ENCODE measurements at regions not wholly inside any gene's neighbourhood (a gene's known extent, or its start where the extent isn't known, plus 50 kb on each side); places are given as distances from the start of the nearest gene placed in this dataset.

DNA sequence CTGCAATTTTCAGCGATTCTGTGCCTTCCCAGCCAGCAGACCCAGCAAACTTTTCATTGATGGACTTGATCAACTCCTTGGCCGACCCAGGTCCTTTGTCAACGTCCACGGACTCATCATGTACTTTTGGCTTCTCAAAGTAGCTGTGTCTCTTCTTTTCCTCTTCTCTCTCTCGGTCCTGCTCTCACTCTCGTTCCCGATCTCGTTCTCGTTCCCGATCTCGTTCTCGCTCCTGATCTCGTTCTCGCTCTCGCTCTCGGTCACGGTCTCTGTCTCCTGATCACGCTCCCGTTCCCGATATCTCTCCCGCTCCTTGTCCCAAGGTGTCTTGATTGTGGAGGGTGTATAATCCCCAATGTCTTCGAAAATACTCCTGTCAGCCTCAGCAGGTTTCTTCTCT is 219.5 kb upstream of the FANCL start:
- TF ChIP-seq, protein P1, sequence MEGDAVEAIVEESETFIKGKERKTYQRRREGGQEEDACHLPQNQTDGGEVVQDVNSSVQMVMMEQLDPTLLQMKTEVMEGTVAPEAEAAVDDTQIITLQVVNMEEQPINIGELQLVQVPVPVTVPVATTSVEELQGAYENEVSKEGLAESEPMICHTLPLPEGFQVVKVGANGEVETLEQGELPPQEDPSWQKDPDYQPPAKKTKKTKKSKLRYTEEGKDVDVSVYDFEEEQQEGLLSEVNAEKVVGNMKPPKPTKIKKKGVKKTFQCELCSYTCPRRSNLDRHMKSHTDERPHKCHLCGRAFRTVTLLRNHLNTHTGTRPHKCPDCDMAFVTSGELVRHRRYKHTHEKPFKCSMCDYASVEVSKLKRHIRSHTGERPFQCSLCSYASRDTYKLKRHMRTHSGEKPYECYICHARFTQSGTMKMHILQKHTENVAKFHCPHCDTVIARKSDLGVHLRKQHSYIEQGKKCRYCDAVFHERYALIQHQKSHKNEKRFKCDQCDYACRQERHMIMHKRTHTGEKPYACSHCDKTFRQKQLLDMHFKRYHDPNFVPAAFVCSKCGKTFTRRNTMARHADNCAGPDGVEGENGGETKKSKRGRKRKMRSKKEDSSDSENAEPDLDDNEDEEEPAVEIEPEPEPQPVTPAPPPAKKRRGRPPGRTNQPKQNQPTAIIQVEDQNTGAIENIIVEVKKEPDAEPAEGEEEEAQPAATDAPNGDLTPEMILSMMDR (IDR thresholded peaks at IDR 0.05) = no peak
- TF ChIP-seq POLR2A (IDR thresholded peaks at IDR 0.05) = no peak
- Histone ChIP-seq H3K4me3 (no peak overlapping the region), H3K4me1 (ENCODE audit: insufficient read depth) (no peaks in the 10 kb centered on the region), H3K36me3 (no peaks in the 10 kb centered on the region), H3K27me3 (no peaks in the 10 kb centered on the region), H3K27ac (no peak overlapping the region), H3K9me3 (no peaks in the 10 kb centered on the region)
- 95 to 97% (median 96%) methylated on average over 22 of the region's 22 CpGs for WGBS, 3 donors
- intact Hi-C loops (cut with DNase I) = no loop called here
- no peak for DNase-seq

DNA sequence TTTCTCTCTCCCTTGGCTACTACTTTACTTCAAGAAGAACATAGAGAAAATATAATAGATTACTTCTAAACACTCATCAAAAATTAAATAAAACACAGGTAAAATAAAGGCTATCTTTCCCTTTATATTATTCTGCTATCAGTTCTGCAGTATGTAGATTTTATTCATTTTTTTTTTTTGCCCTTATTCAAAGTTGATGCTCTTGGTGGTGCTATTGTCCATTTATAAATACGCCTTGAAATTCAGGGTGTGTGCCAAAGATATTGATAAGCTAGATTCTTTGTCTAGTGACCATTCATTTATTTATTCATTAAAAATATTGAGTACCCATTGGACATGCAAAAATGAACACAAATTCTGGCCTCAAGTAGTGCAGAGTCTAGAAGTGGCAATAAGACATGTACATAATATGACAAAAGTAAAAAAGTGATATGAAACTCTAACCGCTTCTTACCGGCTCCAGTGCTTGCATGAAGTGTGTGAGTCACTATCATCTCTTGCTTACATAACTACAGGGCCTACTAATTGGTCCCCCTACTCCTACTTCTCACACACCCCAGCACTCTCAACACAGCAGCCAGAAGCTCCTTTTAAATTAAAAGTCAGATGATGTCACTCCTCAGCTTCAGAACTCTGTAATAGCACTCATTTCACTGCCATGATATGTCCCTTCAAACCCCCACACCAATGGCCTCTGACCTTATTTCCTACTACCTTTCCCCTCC is 208.3 kb upstream of the FANCL start:
- H3K36me3 ChIP-seq = no peaks in the 10 kb centered on the region
- no peak for DNase-seq
- no peak overlapping the region for H3K27ac ChIP-seq
- no peak for TF ChIP-seq POLR2A (IDR thresholded peaks at IDR 0.05)
- 69 to 72% (median 71%) methylated on average over 3 of the region's 3 CpGs for WGBS, 3 donors
- intact Hi-C loops (cut with DNase I) = no loop called here
- no peak overlapping the region for H3K4me3 ChIP-seq
- H3K27me3 ChIP-seq = no peaks in the 10 kb centered on the region
- no peaks in the 10 kb centered on the region for H3K9me3 ChIP-seq
- no peaks in the 10 kb centered on the region for H3K4me1 ChIP-seq (ENCODE audit: insufficient read depth)

DNA sequence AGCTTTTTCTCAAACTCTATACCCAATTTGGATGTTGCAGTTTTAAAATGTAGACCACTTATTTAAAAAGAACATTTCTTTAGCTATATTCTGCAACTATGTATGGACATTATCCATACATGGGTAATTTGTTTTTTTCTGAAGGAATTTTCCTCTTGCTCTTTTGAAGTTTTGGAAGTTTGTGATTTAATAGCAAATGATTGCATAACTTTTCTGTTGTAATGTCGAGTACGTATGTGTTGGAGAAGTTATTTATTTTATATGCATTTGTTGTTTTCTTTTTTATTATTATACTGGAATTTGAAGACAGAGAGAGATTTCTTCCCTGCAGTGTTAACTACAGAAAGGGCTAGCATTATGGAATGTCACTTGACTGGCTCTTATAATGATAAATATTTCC is 207.7 kb upstream of the FANCL start:
- intact Hi-C loops (cut with DNase I) = no loop called here
- WGBS, 3 donors = 83 to 89% (median 88%) methylated on average over 2 of the region's 2 CpGs

DNA sequence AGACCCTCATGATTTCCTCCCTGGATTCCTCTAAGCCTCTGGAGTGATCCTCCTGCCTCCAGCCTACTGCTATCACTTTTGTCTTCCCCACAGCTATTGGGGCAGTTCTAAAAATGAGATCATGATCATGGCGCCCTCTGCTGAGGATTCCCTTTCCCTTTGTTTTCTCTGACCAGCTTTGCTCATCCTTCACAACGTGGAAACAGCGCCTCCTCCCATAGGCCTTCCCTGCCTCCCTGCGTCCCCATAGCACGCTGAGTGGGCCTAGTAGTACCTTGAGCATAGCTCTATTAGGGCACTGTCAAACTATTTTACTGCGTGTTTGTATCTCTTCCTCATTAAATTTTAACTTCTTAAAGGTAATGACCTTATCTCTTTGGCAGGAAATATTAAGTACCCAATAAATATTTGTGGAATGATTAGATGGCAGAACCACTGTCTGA is 207.0 kb upstream of the FANCL start:
- 24 to 26% (median 24%) methylated on average over 6 of the region's 6 CpGs for WGBS, 3 donors
- Histone ChIP-seq H3K36me3 (no peaks in the 10 kb centered on the region), H3K27me3 (no peaks in the 10 kb centered on the region), H3K27ac (no peak overlapping the region), H3K4me3 (no peak overlapping the region), H3K9me3 (no peaks in the 10 kb centered on the region), H3K4me1 (ENCODE audit: insufficient read depth) (no peaks in the 10 kb centered on the region)
- TF ChIP-seq EP300 (IDR thresholded peaks at IDR 0.05) (no peak), POLR2A (IDR thresholded peaks at IDR 0.05) (no peak)
- TF ChIP-seq, protein P1 (IDR thresholded peaks at IDR 0.05) = no peak
- intact Hi-C loops (cut with DNase I) = no loop called here
- peak; percentile 15 to 42 (median 35) for DNase-seq

More for the DNA sequence above, 207.7 kb upstream of the FANCL start:
- H3K4me3 ChIP-seq = no peak overlapping the region
- no peaks in the 10 kb centered on the region for H3K27me3 ChIP-seq
- H3K4me1 ChIP-seq (ENCODE audit: insufficient read depth) = no peaks in the 10 kb centered on the region
- no peak for DNase-seq
- no peaks in the 10 kb centered on the region for H3K9me3 ChIP-seq
- no peak for TF ChIP-seq POLR2A (IDR thresholded peaks at IDR 0.05)
- no peak for TF ChIP-seq EP300 (IDR thresholded peaks at IDR 0.05)
- TF ChIP-seq, protein P1 (IDR thresholded peaks at IDR 0.05) = no peak
- H3K36me3 ChIP-seq = no peaks in the 10 kb centered on the region
- H3K27ac ChIP-seq = no peak overlapping the region

DNA sequence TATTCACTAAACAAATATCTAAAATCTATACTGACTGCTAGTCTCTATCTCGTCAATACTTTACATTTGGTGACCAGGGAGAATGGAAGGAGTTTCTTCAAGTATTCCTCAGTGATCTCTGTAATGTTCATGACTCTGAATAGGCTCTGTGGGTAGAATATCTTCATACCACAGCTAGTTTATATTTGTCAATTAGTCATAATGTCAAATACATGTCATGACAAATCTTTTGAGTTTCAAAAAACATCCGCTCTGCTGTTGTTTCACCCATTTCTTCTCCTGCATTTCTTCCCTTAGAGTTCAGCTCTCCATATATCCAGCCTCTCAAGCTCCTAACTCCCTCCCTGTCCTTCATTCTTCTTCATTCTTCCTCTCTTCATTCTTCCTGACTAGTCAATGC is 206.5 kb upstream of the FANCL start:
- WGBS, 3 donors = 94 to 97% (median 97%) methylated on average over 2 of the region's 2 CpGs
- H3K9me3 ChIP-seq = no peaks in the 10 kb centered on the region
- intact Hi-C loops (cut with DNase I) = no loop called here
- no peak for DNase-seq
- no peaks in the 10 kb centered on the region for H3K4me1 ChIP-seq (ENCODE audit: insufficient read depth)
- no peaks in the 10 kb centered on the region for H3K27me3 ChIP-seq
- H3K4me3 ChIP-seq = no peak overlapping the region
- no peak overlapping the region for H3K27ac ChIP-seq
- TF ChIP-seq EP300 (IDR thresholded peaks at IDR 0.05) (no peak), POLR2A (IDR thresholded peaks at IDR 0.05) (no peak)
- TF ChIP-seq, protein P1 (IDR thresholded peaks at IDR 0.05) = no peak
- no peaks in the 10 kb centered on the region for H3K36me3 ChIP-seq
